Colonic mucosa (tissue), 4 donors: ENCODE measurements at regions not wholly inside any gene's neighbourhood (a gene's known extent, or its start where the extent isn't known, plus 50 kb on each side); places are given as distances from the start of the nearest gene placed in this dataset.

Source experiments
- DNase-seq: peaks from one replicate; pipeline ENCODE4 v3.0.0-alpha.2; 2020
- H3K27ac ChIP-seq: fragments of 200-600 bp; one replicate; pipeline ENCODE4 v1.8.0; 2021
- H3K27me3 ChIP-seq: fragments of 200-600 bp; one replicate; pipeline ENCODE4 v1.8.0; 2021
- H3K36me3 ChIP-seq: fragments of 200-600 bp; one replicate; pipeline ENCODE4 v1.8.0; 2021
- H3K4me1 ChIP-seq: fragments of 200-600 bp; one replicate; pipeline ENCODE4 v1.8.0; 2021; ENCODE audit warnings: mild to moderate bottlenecking
- H3K4me3 ChIP-seq: fragments of 200-600 bp; one replicate; pipeline ENCODE4 v1.8.0; 2021
- H3K9ac ChIP-seq, 2 donors: one replicate each; pipeline ENCODE4 v1.7.0; 2013; ENCODE audit warnings: control low read depth in 2 of 2, low read depth in 2 of 2, low read length in 2 of 2
- H3K9me3 ChIP-seq: fragments of 200-600 bp; one replicate; pipeline ENCODE4 v1.8.0; 2021
- CTCF ChIP-seq: fragments of 200-600 bp; IDR thresholded peaks from one replicate; pipeline ENCODE4 v1.8.0; 2022; ENCODE audit warnings: antibody characterized with exemption, mild to moderate bottlenecking
- intact Hi-C: fragments of 100-400 bp; cut with DNase I; formaldehyde crosslinking; loops from one replicate; pipeline ENCODE4 v1.14.1; 2022
- donor health status: healthy.
- donor health status: DM: no; HTN: no; CAD: no.
- donor health status: DM: no; HTN: no; CAD: no.

- intact Hi-C loops: no loop called here
- Histone ChIP-seq H3K27me3 (no peaks in the 10 kb centered on the region), H3K36me3 (no peaks in the 10 kb centered on the region), H3K4me3 (no peak overlapping the region), H3K9ac (no peak overlapping the region), H3K9me3 (no peaks in the 10 kb centered on the region), H3K4me1 (no peaks in the 10 kb centered on the region), H3K27ac (no peak overlapping the region)
- DNase-seq: no peak
- TF ChIP-seq CTCF: no peak
Observed at GRCh38 chr18:78898635-78899034, 81.0 kb upstream of the SALL3 start.

- Histone ChIP-seq H3K9ac (no peak overlapping the region), H3K36me3 (no peaks in the 10 kb centered on the region), H3K9me3 (no peaks in the 10 kb centered on the region), H3K27ac (no peak overlapping the region), H3K4me1 (no peaks in the 10 kb centered on the region), H3K27me3 (no peaks in the 10 kb centered on the region), H3K4me3 (no peak overlapping the region)
- DNase-seq: no peak
- no peak for TF ChIP-seq CTCF
- intact Hi-C loops: no loop called here
Observed at GRCh38 chr18:78899241-78899640, 80.4 kb upstream of the SALL3 start.

- H3K4me1 ChIP-seq: no peaks in the 10 kb centered on the region
- no peak for DNase-seq
- intact Hi-C loops: no loop called here
- no peaks in the 10 kb centered on the region for H3K36me3 ChIP-seq
- no peak overlapping the region for H3K27ac ChIP-seq
- H3K9me3 ChIP-seq: no peaks in the 10 kb centered on the region
- no peak for TF ChIP-seq CTCF
- no peak overlapping the region for H3K4me3 ChIP-seq
- H3K27me3 ChIP-seq: no peaks in the 10 kb centered on the region
- H3K9ac ChIP-seq: no peak overlapping the region
Observed at GRCh38 chr18:78900938-78901909, 78.4 kb upstream of the SALL3 start.

GRCh38 chr18:78901923-78902794 is 77.5 kb upstream of the SALL3 start:
- DNase-seq: no peak
- no peak overlapping the region for H3K9ac ChIP-seq
- H3K27me3 ChIP-seq: no peaks in the 10 kb centered on the region
- no peak for TF ChIP-seq CTCF
- H3K36me3 ChIP-seq: no peaks in the 10 kb centered on the region
- H3K9me3 ChIP-seq: no peaks in the 10 kb centered on the region
- no peaks in the 10 kb centered on the region for H3K4me1 ChIP-seq
- H3K27ac ChIP-seq: no peak overlapping the region
- intact Hi-C loops: no loop called here
- H3K4me3 ChIP-seq: no peak overlapping the region

GRCh38 chr18:78902795-78903435 is 76.7 kb upstream of the SALL3 start:
- DNase-seq: no peak
- no peak overlapping the region for H3K27ac ChIP-seq
- no peaks in the 10 kb centered on the region for H3K4me1 ChIP-seq
- no peak for TF ChIP-seq CTCF
- H3K9me3 ChIP-seq: no peaks in the 10 kb centered on the region
- H3K4me3 ChIP-seq: no peak overlapping the region
- H3K9ac ChIP-seq: no peak overlapping the region
- H3K27me3 ChIP-seq: no peaks in the 10 kb centered on the region
- intact Hi-C loops: no loop called here
- no peaks in the 10 kb centered on the region for H3K36me3 ChIP-seq
